GM12874 (cell line): ENCODE measurements at regions not wholly inside any gene's neighbourhood (a gene's known extent, or its start where the extent isn't known, plus 50 kb on each side); places are given as distances from the start of the nearest gene placed in this dataset.

Source experiments
- TF ChIP-seq, protein P1 (sequence below): IDR thresholded peaks from 2 replicates; pipeline ENCODE4 v1.5.1; 2011; ENCODE audit warnings: low read depth, mild to moderate bottlenecking, control low read depth, low read length, moderate library complexity; ENCODE audit not compliant: insufficient read depth

- TF ChIP-seq, protein P1, sequence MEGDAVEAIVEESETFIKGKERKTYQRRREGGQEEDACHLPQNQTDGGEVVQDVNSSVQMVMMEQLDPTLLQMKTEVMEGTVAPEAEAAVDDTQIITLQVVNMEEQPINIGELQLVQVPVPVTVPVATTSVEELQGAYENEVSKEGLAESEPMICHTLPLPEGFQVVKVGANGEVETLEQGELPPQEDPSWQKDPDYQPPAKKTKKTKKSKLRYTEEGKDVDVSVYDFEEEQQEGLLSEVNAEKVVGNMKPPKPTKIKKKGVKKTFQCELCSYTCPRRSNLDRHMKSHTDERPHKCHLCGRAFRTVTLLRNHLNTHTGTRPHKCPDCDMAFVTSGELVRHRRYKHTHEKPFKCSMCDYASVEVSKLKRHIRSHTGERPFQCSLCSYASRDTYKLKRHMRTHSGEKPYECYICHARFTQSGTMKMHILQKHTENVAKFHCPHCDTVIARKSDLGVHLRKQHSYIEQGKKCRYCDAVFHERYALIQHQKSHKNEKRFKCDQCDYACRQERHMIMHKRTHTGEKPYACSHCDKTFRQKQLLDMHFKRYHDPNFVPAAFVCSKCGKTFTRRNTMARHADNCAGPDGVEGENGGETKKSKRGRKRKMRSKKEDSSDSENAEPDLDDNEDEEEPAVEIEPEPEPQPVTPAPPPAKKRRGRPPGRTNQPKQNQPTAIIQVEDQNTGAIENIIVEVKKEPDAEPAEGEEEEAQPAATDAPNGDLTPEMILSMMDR: no peak
Observed at GRCh38 chr5:158482125-158482524, 617.6 kb downstream of the EBF1 start.

DNA sequence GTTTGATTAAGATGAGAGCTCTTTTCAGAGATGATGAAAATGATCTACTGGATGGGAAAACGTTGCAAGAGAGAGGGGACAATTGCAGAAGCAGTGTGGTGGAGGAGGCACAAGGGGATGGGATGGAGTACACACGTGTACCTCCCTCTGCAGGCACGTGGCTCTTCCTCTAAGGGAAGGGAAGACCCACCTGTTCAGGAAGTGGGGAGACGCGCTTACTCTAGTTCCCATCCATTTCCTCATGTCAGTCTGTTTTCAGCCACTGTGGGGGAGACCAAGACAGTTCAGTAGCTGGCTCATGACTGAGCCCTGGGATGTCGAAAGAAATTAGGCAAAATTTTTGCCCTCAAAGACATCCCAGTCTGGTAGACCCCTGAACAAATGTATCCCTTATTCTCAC is 619.2 kb upstream of the CLINT1 start:
- TF ChIP-seq, protein P1: no peak

DNA sequence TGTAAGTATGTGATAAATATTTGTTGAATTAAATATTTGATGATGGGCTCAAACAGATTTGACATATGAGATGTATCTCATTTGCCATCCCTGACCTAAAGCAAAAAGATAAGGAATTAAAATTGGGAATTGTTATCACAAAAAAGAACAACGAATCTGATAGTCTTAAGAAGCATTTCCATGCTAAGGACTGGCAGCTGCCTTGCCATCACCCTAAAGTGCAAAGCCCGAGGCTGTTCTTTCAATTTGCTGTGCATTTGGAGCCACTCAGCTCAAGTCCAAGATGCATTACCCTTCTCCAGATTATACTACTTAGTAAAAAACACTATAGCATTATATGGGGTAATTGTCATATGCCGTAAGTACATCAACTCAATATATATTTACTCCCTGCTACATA is 618.3 kb upstream of the CLINT1 start:
- TF ChIP-seq, protein P1: no peak

DNA sequence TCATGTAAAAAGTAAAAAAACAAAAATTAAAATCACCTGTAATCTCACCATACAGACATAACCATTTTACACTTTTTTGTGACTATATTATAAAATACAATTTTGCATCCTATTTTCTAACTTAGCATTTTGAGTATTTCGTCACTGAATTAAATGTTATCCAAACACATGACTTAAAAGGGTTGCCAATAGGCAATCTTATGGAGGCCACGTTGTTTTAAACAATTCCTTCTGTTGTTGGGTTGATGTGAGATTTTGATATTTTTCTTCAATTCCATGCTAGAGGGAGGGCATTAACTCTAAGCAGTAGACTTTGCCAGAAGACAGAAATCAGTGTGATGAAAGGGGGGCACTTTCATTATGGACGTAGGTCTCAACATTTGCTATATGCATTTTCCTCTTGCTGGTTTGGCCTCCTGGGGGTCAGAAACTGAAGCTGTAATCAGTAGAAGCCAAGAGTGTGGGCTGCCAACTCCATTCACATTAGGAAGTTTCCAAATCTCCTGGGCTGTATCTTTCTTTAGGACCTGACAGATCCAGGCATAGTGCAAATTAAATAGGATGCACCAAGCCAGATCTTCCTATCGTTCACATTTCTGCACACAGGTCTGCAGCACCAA is 614.2 kb upstream of the CLINT1 start:
- TF ChIP-seq, protein P1: no peak

DNA sequence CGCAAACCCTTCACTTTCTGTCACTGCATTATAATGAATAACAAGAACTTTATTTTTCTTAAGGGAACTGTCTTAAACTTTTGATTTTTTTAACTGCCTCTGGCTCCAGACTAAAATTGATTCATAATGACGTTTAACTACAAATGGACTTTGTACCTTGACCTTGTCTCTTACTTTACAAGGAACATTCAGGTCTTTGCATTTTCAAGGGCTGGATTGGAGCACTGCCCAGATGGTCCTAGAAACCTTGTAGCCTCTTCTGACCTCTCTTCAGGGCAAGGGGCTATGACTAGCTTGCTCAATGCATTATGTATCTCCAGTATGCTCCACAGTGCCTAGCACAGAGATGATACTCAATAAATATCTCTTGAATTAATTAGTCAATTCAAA is 612.6 kb upstream of the CLINT1 start:
- TF ChIP-seq, protein P1: no peak

- TF ChIP-seq, protein P1: no peak
Observed at GRCh38 chr5:158470764-158471534, 612.0 kb upstream of the CLINT1 start.

GRCh38 chr5:158468444-158468843 is 609.5 kb upstream of the CLINT1 start:
- TF ChIP-seq, protein P1: no peak
